Thyroid gland (tissue), 4 donors: ENCODE measurements at regions not wholly inside any gene's neighbourhood (a gene's known extent, or its start where the extent isn't known, plus 50 kb on each side); places are given as distances from the start of the nearest gene placed in this dataset.
"Not testable (repeated sequence)": the region's sequence is repeated elsewhere in the genome, so short reads cannot be mapped to it uniquely, and the experiment has no call there.

Experiments used
- DNase-seq, 2 donors: peaks; one replicate each; pipeline ENCODE4 v3.0.0-alpha.2; 2019
- H3K27ac ChIP-seq, 3 donors: fragments of 200-600 bp; sonication (generic); 1 replicate in 2 of 3; 2 replicates in 1 of 3; pipeline ENCODE4 v1.5.1; 2016 to 2019; ENCODE audit warnings: mild to moderate bottlenecking in 1 of 3, moderate library complexity in 1 of 3
- H3K27me3 ChIP-seq: fragments of 200-600 bp; sonication (generic); one replicate; pipeline ENCODE4 v1.5.1; 2019
- H3K36me3 ChIP-seq, 2 donors: fragments of 200-600 bp; sonication (generic); one replicate each; pipeline ENCODE4 v1.5.1; 2016 to 2019
- H3K4me1 ChIP-seq, 2 donors: fragments of 200-600 bp; sonication (generic); one replicate each; pipeline ENCODE4 v1.5.1; 2017 to 2019
- H3K4me3 ChIP-seq, 3 donors: fragments of 200-600 bp; sonication (generic); replicated peaks in 1 of 3; 1 replicate in 2 of 3; 2 replicates in 1 of 3; pipeline ENCODE4 v1.5.1; 2016; ENCODE audit warnings: mild to moderate bottlenecking in 1 of 3
- H3K9me3 ChIP-seq: fragments of 200-600 bp; sonication (generic); one replicate; pipeline ENCODE4 v1.5.1; 2017
- CTCF ChIP-seq, 6 experiments: fragments of 200-600 bp in 3 of 6; fragments of 450-650 bp in 3 of 6; sonication (generic) in 3 of 6; IDR thresholded peaks; one replicate each; pipeline ENCODE4 v1.5.1; 2016 to 2019; ENCODE audit warnings: antibody characterized with exemption in 6 of 6, mild to moderate bottlenecking in 2 of 6, inconsistent platforms in 1 of 6, moderate library complexity in 1 of 6
- POLR2A ChIP-seq, 2 donors: fragments of 450-650 bp; IDR thresholded peaks; one replicate each; pipeline ENCODE4 v1.6.1; 2017; ENCODE audit warnings: antibody characterized with exemption in 2 of 2, mild to moderate bottlenecking in 2 of 2, moderate library complexity in 1 of 2
- WGBS, 2 donors: methylation state at CpG; one replicate each; pipeline ENCODE4 v1.1.5; 2017; 5-methylcytosine and 5-hydroxymethylcytosine counted together
- intact Hi-C: fragments of 100-400 bp; cut with DNase I; formaldehyde crosslinking; loops from one replicate; pipeline ENCODE4 v1.15.1; 2023

DNA sequence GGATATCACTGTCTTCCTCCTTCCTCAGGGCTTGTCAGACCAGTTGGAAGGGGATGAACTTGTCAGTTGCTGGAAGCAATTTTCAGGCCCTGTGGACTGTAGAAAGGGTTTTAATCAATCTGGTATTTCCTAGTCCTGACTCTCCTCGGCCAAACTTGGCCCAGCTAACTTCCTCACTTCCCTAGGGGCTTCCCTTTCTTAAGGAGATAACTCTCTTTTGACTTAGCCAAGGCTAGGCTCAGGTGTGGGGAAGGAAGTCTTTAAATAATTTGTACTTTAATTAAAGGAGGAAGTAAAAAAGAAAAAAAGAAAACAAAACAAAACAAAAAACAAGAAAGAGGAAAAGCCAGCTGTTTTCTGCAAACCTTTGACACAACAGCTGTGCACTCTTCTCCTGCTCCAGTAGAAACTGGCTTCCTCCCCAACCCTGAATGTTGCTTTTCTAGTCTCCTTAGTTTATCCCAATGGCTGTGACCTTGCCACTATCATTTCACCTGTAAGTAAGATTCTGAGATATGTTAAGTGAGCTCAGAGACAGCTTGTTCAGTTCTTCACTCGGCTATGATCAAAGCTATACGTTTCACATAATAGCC, 53.0 kb upstream of the ST3GAL6 start:
- no peak for DNase-seq
- H3K36me3 ChIP-seq, result no peaks in the 10 kb centered on the region
- no peaks in the 10 kb centered on the region for H3K27me3 ChIP-seq
- H3K9me3 ChIP-seq, result no peaks in the 10 kb centered on the region
- intact Hi-C loops, result no loop called here
- no peak overlapping the region for H3K4me3 ChIP-seq
- TF ChIP-seq CTCF (IDR thresholded peaks at IDR 0.05) (no peak), POLR2A (IDR thresholded peaks at IDR 0.05) (no peak)
- WGBS, 2 donors, result 52 to 70% methylated on average over 3 of the region's 3 CpGs
- no peak overlapping the region for H3K27ac ChIP-seq
- H3K4me1 ChIP-seq, result no peaks in the 10 kb centered on the region

- Histone ChIP-seq H3K27me3 (no peaks in the 10 kb centered on the region), H3K9me3 (no peaks in the 10 kb centered on the region), H3K36me3 (no peaks in the 10 kb centered on the region), H3K27ac (no peak overlapping the region), H3K4me3 (no peak overlapping the region), H3K4me1 (no peaks in the 10 kb centered on the region)
- intact Hi-C loops, result no loop called here
- no peak for DNase-seq
- WGBS, 2 donors, result 77 to 90% methylated on average over 2 of the region's 2 CpGs
- TF ChIP-seq CTCF (IDR thresholded peaks at IDR 0.05) (no peak), POLR2A (IDR thresholded peaks at IDR 0.05) (no peak)
Observed at GRCh38 chr3:98711426-98711825, 51.7 kb upstream of the ST3GAL6 start.

GRCh38 chr3:98712726-98713125, 50.4 kb upstream of the ST3GAL6 start:
- no peak for TF ChIP-seq CTCF (IDR thresholded peaks at IDR 0.05)
- TF ChIP-seq POLR2A (IDR thresholded peaks at IDR 0.05), result no peak
- no peak overlapping the region for H3K27ac ChIP-seq
- no peaks in the 10 kb centered on the region for H3K9me3 ChIP-seq
- no peaks in the 10 kb centered on the region for H3K27me3 ChIP-seq
- no peaks in the 10 kb centered on the region for H3K4me1 ChIP-seq
- intact Hi-C loops, result no loop called here
- no peaks in the 10 kb centered on the region for H3K36me3 ChIP-seq
- DNase-seq, result no peak
- WGBS, 2 donors, result 96 to 97% methylated on average over 6 of the region's 6 CpGs
- H3K4me3 ChIP-seq, result no peak overlapping the region

- H3K36me3 ChIP-seq, H3K4me3 ChIP-seq, intact Hi-C loops, H3K4me1 ChIP-seq, H3K27me3 ChIP-seq, H3K27ac ChIP-seq, DNase-seq, H3K9me3 ChIP-seq: not testable (repeated sequence)
- WGBS, 2 donors, result 96 to 97% methylated on average over 5 of the region's 5 CpGs
Observed at GRCh38 chr3:98713332-98713731, 49.8 kb upstream of the ST3GAL6 start.
